ENCODE measurements at regions not wholly inside any gene's neighbourhood (a gene's known extent, or its start where the extent isn't known, plus 50 kb on each side); places are given as distances from the start of the nearest gene placed in this dataset.
A peak's percentile ranks its signal among the peaks of the same experiment; 100 is the strongest.
"Not testable (repeated sequence)": the region's sequence is repeated elsewhere in the genome, so short reads cannot be mapped to it uniquely, and the experiment has no call there.

GRCh38 chr5:166119506-166119905 lies 2171.9 kb upstream of the WWC1 start:
- no peak overlapping the region for H3K27ac ChIP-seq
- H3K36me3 ChIP-seq, result no peaks in the 10 kb centered on the region
- no peak for DNase-seq
- H3K27me3 ChIP-seq (replicated peaks in 1 of 7), result no peaks in the 10 kb centered on the region
- no peak overlapping the region for H3K4me3 ChIP-seq
- no peaks in the 10 kb centered on the region for H3K4me1 ChIP-seq
- peaks cover 0 to 5% (median 0%) of the 10 kb centered on the region in 8 donors for H3K9me3 ChIP-seq
- 76 to 90% (median 80%) methylated on average over 2 of the region's 2 CpGs for WGBS, 5 donors
- TF ChIP-seq CTCF (IDR thresholded peaks at IDR 0.05 in 8 of 11, conservative IDR thresholded peaks at IDR 0.05 in 3 of 11) (no peak), POLR2A (IDR thresholded peaks at IDR 0.05) (no peak), POLR2AphosphoS5 (IDR thresholded peaks at IDR 0.05) (no peak)
- intact Hi-C loops (cut with DNase I; ENCODE audit: low total_unique reads), result no loop called here

- Histone ChIP-seq H3K27me3 (replicated peaks in 1 of 7) (no peaks in the 10 kb centered on the region), H3K27ac (no peak overlapping the region), H3K36me3 (no peaks in the 10 kb centered on the region), H3K9me3 (peaks cover 0 to 22% (median 2%) of the 10 kb centered on the region in 8 donors), H3K4me1 (no peaks in the 10 kb centered on the region), H3K4me3 (no peak overlapping the region)
- no peak for TF ChIP-seq CTCF (IDR thresholded peaks at IDR 0.05 in 8 of 11, conservative IDR thresholded peaks at IDR 0.05 in 3 of 11)
- no peak for TF ChIP-seq POLR2A (IDR thresholded peaks at IDR 0.05)
- TF ChIP-seq POLR2AphosphoS5 (IDR thresholded peaks at IDR 0.05), result no peak
- 70 to 79% (median 74%) methylated on average over 4 of the region's 4 CpGs for WGBS, 5 donors
- intact Hi-C loops (cut with DNase I; ENCODE audit: low total_unique reads), result no loop called here
- DNase-seq, result no peak
Measured at GRCh38 chr5:166123717-166124116, 2167.7 kb upstream of the WWC1 start.

GRCh38 chr5:166127766-166128570 lies 2163.5 kb upstream of the WWC1 start:
- DNase-seq, result no peak
- Histone ChIP-seq H3K27ac (no peak overlapping the region), H3K4me1 (no peaks in the 10 kb centered on the region), H3K4me3 (no peak overlapping the region), H3K9me3 (peaks cover 0 to 54% (median 5%) of the 10 kb centered on the region in 8 donors), H3K27me3 (replicated peaks in 1 of 7) (no peaks in the 10 kb centered on the region), H3K36me3 (no peaks in the 10 kb centered on the region)
- intact Hi-C loops (cut with DNase I; ENCODE audit: low total_unique reads), result no loop called here
- no peak for TF ChIP-seq CTCF (IDR thresholded peaks at IDR 0.05 in 8 of 11, conservative IDR thresholded peaks at IDR 0.05 in 3 of 11)
- no peak for TF ChIP-seq POLR2AphosphoS5 (IDR thresholded peaks at IDR 0.05)
- TF ChIP-seq POLR2A (IDR thresholded peaks at IDR 0.05), result no peak
- 87 to 95% (median 91%) methylated on average over 9 to 10 of the region's 10 CpGs for WGBS, 5 donors

DNA sequence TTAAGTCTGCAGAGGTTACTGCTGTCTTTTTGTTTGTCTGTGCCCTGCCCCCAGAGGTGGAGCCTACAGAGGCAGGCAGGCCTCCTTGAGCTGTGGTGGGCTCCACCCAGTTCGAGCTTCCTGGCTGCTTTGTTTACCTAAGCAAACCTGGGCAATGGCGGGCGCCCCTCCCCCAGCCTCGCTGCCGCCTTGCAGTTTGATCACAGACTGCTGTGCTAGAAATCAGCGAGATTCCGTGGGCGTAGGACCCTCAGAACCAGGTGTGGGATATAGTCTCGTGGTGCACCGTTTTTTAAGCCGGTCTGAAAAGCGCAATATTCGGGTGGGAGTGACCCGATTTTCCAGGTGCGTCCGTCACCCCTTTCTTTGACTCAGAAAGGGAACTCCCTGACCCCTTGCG lies 2146.3 kb upstream of the WWC1 start:
- WGBS, 5 donors, result 80 to 94% (median 86%) methylated on average over 10 to 14 of the region's 17 CpGs
- intact Hi-C loops (cut with DNase I; ENCODE audit: low total_unique reads), result not testable (repeated sequence)

More for the DNA sequence above, 2146.3 kb upstream of the WWC1 start:
- H3K9me3 ChIP-seq, result peaks cover 0 to 19% (median 8%) of the 10 kb centered on the region in 8 donors
- H3K27me3 ChIP-seq (replicated peaks in 1 of 7); H3K27ac ChIP-seq; H3K36me3 ChIP-seq; H3K4me3 ChIP-seq; H3K4me1 ChIP-seq: not testable (repeated sequence)
- peak; percentile 56 for DNase-seq
